Testis (tissue), 2 donors: ENCODE measurements at regions not wholly inside any gene's neighbourhood (a gene's known extent, or its start where the extent isn't known, plus 50 kb on each side); places are given as distances from the start of the nearest gene placed in this dataset.

Source experiments
- POLR2A ChIP-seq: fragments of 450-650 bp; IDR thresholded peaks from one replicate; pipeline ENCODE4 v1.6.1; 2017; ENCODE audit warnings: antibody characterized with exemption, mild to moderate bottlenecking, moderate library complexity
- TF ChIP-seq, protein P1 (sequence below), 3 experiments: fragments of 450-650 bp in 2 of 3; fragments of 200-600 bp in 1 of 3; sonication (generic) in 1 of 3; IDR thresholded peaks; one replicate each; pipeline ENCODE4 v1.5.1; 2016 to 2019; ENCODE audit warnings: antibody characterized with exemption in 3 of 3, mild to moderate bottlenecking in 2 of 3, moderate library complexity in 1 of 3

- TF ChIP-seq, protein P1, sequence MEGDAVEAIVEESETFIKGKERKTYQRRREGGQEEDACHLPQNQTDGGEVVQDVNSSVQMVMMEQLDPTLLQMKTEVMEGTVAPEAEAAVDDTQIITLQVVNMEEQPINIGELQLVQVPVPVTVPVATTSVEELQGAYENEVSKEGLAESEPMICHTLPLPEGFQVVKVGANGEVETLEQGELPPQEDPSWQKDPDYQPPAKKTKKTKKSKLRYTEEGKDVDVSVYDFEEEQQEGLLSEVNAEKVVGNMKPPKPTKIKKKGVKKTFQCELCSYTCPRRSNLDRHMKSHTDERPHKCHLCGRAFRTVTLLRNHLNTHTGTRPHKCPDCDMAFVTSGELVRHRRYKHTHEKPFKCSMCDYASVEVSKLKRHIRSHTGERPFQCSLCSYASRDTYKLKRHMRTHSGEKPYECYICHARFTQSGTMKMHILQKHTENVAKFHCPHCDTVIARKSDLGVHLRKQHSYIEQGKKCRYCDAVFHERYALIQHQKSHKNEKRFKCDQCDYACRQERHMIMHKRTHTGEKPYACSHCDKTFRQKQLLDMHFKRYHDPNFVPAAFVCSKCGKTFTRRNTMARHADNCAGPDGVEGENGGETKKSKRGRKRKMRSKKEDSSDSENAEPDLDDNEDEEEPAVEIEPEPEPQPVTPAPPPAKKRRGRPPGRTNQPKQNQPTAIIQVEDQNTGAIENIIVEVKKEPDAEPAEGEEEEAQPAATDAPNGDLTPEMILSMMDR (IDR thresholded peaks at IDR 0.05) = no peak
- TF ChIP-seq POLR2A = no peak
These were observed 117.6 kb upstream of the THY1 start for GRCh38 chr11:119540370-119541125.
